ENCODE measurements at regions not wholly inside any gene's neighbourhood (a gene's known extent, or its start where the extent isn't known, plus 50 kb on each side); places are given as distances from the start of the nearest gene placed in this dataset.

- no peak overlapping the region for H2AFZ ChIP-seq (ENCODE audit: low read depth, low read length, severe bottlenecking)
- no peak for TF ChIP-seq EZH2phosphoT487 (conservative IDR thresholded peaks at IDR 0.05; ENCODE audit: low read length)
- TF ChIP-seq, protein P1, sequence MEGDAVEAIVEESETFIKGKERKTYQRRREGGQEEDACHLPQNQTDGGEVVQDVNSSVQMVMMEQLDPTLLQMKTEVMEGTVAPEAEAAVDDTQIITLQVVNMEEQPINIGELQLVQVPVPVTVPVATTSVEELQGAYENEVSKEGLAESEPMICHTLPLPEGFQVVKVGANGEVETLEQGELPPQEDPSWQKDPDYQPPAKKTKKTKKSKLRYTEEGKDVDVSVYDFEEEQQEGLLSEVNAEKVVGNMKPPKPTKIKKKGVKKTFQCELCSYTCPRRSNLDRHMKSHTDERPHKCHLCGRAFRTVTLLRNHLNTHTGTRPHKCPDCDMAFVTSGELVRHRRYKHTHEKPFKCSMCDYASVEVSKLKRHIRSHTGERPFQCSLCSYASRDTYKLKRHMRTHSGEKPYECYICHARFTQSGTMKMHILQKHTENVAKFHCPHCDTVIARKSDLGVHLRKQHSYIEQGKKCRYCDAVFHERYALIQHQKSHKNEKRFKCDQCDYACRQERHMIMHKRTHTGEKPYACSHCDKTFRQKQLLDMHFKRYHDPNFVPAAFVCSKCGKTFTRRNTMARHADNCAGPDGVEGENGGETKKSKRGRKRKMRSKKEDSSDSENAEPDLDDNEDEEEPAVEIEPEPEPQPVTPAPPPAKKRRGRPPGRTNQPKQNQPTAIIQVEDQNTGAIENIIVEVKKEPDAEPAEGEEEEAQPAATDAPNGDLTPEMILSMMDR (IDR thresholded peaks at IDR 0.05; ENCODE audit: insufficient read depth, low read length, poor library complexity, severe bottlenecking): no peak
- H3K27ac ChIP-seq (ENCODE audit: low read depth, low read length): no peak overlapping the region
- H3K4me2 ChIP-seq (ENCODE audit: low read depth, low read length, poor library complexity, severe bottlenecking): no peak overlapping the region
- no peaks in the 10 kb centered on the region for H3K36me3 ChIP-seq (ENCODE audit: low read length)
- no peak overlapping the region for H3K4me3 ChIP-seq (ENCODE audit: insufficient read depth, low read length, poor library complexity, severe bottlenecking)
- H3K27me3 ChIP-seq (ENCODE audit: low read length): no peaks in the 10 kb centered on the region
- no peaks in the 10 kb centered on the region for H3K9me2 ChIP-seq (replicated peaks; ENCODE audit: insufficient read depth, low read length)
- no peaks in the 10 kb centered on the region for H3F3A ChIP-seq (ENCODE audit: insufficient read depth)
- no peaks in the 10 kb centered on the region for H4K20me1 ChIP-seq (ENCODE audit: low read depth, low read length)
- H3K9ac ChIP-seq (ENCODE audit: low read length): no peak overlapping the region
- H3K9me3 ChIP-seq (ENCODE audit: insufficient read depth, low read length): no peaks in the 10 kb centered on the region
- no peaks in the 10 kb centered on the region for H3K79me2 ChIP-seq (ENCODE audit: insufficient read depth, low read length)
These were observed 146.7 kb upstream of the L3MBTL4 start for GRCh38 chr18:6561420-6561861.

DNA sequence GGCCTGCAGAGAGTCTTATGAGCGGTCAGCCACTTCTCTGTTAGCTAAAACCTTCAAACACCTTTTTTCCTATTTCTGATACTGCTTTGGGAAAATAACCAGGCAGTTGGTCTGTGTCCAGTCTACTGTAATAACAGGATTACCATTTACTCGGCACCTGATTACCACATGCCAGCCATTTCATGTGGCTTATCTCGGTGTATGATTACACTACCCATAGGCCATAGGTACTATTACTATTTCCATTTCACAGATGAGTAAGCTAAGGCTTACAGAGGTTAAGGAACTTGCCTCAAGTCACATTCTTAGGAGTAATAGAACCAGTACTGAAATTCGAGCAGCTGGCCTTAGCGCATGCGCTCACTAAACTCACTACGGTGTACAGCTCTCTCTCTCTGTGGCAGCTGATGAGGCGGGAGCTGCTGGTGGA lies 147.2 kb upstream of the L3MBTL4 start:
- no peaks in the 10 kb centered on the region for H3K36me3 ChIP-seq (ENCODE audit: low read length)
- no peaks in the 10 kb centered on the region for H3F3A ChIP-seq (ENCODE audit: insufficient read depth)
- H3K9me2 ChIP-seq (replicated peaks; ENCODE audit: insufficient read depth, low read length): no peaks in the 10 kb centered on the region
- no peak overlapping the region for H3K27ac ChIP-seq (ENCODE audit: low read depth, low read length)
- no peaks in the 10 kb centered on the region for H3K79me2 ChIP-seq (ENCODE audit: insufficient read depth, low read length)
- H3K27me3 ChIP-seq (ENCODE audit: low read length): no peaks in the 10 kb centered on the region
- H3K9me3 ChIP-seq (ENCODE audit: insufficient read depth, low read length): no peaks in the 10 kb centered on the region
- H3K4me3 ChIP-seq (ENCODE audit: insufficient read depth, low read length, poor library complexity, severe bottlenecking): no peak overlapping the region
- H3K4me2 ChIP-seq (ENCODE audit: low read depth, low read length, poor library complexity, severe bottlenecking): no peak overlapping the region
- no peak overlapping the region for H3K9ac ChIP-seq (ENCODE audit: low read length)
- H4K20me1 ChIP-seq (ENCODE audit: low read depth, low read length): no peaks in the 10 kb centered on the region
- no peak overlapping the region for H2AFZ ChIP-seq (ENCODE audit: low read depth, low read length, severe bottlenecking)
- no peak for TF ChIP-seq EZH2phosphoT487 (conservative IDR thresholded peaks at IDR 0.05; ENCODE audit: low read length)
- TF ChIP-seq, protein P1 (IDR thresholded peaks at IDR 0.05; ENCODE audit: insufficient read depth, low read length, poor library complexity, severe bottlenecking): no peak

DNA sequence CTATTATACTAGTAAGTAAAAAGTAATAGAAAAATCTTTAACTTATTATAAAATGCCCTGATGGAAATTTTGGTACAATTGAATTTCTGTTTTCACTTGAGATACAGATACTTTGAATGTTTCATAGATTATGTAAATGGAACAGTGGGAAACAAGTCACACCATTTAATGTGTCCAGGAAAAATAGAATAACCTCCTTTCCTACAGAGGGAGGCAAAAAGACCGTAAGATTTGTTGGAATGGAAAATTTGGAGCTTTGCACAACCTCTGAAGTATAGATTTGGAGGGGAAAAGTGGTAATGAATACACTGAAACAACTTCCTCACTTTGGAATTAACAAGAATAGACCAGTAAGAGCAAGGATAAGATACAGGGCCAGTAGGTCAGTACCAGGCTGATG lies 149.2 kb upstream of the L3MBTL4 start:
- H3K9ac ChIP-seq (ENCODE audit: low read length): no peak overlapping the region
- H4K20me1 ChIP-seq (ENCODE audit: low read depth, low read length): no peaks in the 10 kb centered on the region
- H3K36me3 ChIP-seq (ENCODE audit: low read length): no peaks in the 10 kb centered on the region
- H2AFZ ChIP-seq (ENCODE audit: low read depth, low read length, severe bottlenecking): no peak overlapping the region
- TF ChIP-seq EZH2phosphoT487 (conservative IDR thresholded peaks at IDR 0.05; ENCODE audit: low read length): no peak
- TF ChIP-seq, protein P1 (IDR thresholded peaks at IDR 0.05; ENCODE audit: insufficient read depth, low read length, poor library complexity, severe bottlenecking): no peak
- H3K9me2 ChIP-seq (replicated peaks; ENCODE audit: insufficient read depth, low read length): no peaks in the 10 kb centered on the region
- H3K9me3 ChIP-seq (ENCODE audit: insufficient read depth, low read length): no peaks in the 10 kb centered on the region
- no peaks in the 10 kb centered on the region for H3F3A ChIP-seq (ENCODE audit: insufficient read depth)
- no peaks in the 10 kb centered on the region for H3K27me3 ChIP-seq (ENCODE audit: low read length)
- H3K27ac ChIP-seq (ENCODE audit: low read depth, low read length): no peak overlapping the region
- H3K79me2 ChIP-seq (ENCODE audit: insufficient read depth, low read length): no peaks in the 10 kb centered on the region
- H3K4me2 ChIP-seq (ENCODE audit: low read depth, low read length, poor library complexity, severe bottlenecking): no peak overlapping the region
- H3K4me3 ChIP-seq (ENCODE audit: insufficient read depth, low read length, poor library complexity, severe bottlenecking): no peak overlapping the region

All from SU-DHL-6 (cell line).